Small intestine (tissue), 7 donors: ENCODE measurements at regions not wholly inside any gene's neighbourhood (a gene's known extent, or its start where the extent isn't known, plus 50 kb on each side); places are given as distances from the start of the nearest gene placed in this dataset.

Experiments
- DNase-seq, 2 donors: peaks; one replicate each; pipeline versions ENCODE4 v3.0.0 to v3.0.0-alpha.2; 2013
- FAIRE-seq: peaks from 2 replicates; lab custom pipeline; 2012; peaks lifted over from hg19 to GRCh38; lab: Jason Lieb, UNC
- H3K27ac ChIP-seq, 3 donors: one replicate each; pipeline ENCODE4 v1.5.1; 2013; ENCODE audit warnings: low read length in 2 of 3, mild to moderate bottlenecking in 2 of 3, control low read depth in 1 of 3, inconsistent platforms in 1 of 3, low read depth in 1 of 3, moderate library complexity in 1 of 3
- H3K27me3 ChIP-seq, 3 donors: one replicate each; pipeline ENCODE4 v1.6.1; 2013; ENCODE audit warnings: low read length in 3 of 3, inconsistent platforms in 1 of 3; ENCODE audit not compliant: control insufficient read depth in 3 of 3, insufficient read depth in 3 of 3
- H3K36me3 ChIP-seq, 3 donors: one replicate each; pipeline ENCODE4 v1.6.1; 2013; ENCODE audit warnings: low read length in 3 of 3, inconsistent platforms in 1 of 3, low read depth in 1 of 3, mild to moderate bottlenecking in 1 of 3, moderate library complexity in 1 of 3; ENCODE audit not compliant: control insufficient read depth in 3 of 3, insufficient read depth in 2 of 3
- H3K4me1 ChIP-seq, 3 donors: one replicate each; pipeline ENCODE4 v1.6.1; 2013; ENCODE audit warnings: low read length in 2 of 3, inconsistent platforms in 1 of 3, low read depth in 1 of 3, mild to moderate bottlenecking in 1 of 3, moderate library complexity in 1 of 3; ENCODE audit not compliant: control insufficient read depth in 3 of 3, insufficient read depth in 2 of 3
- H3K4me3 ChIP-seq, 3 donors: one replicate each; pipeline ENCODE4 v1.5.1; 2013; ENCODE audit warnings: low read length in 3 of 3, control low read depth in 1 of 3, inconsistent platforms in 1 of 3, low read depth in 1 of 3, mild to moderate bottlenecking in 1 of 3, moderate library complexity in 1 of 3
- H3K9me3 ChIP-seq, 2 donors: one replicate each; pipeline ENCODE4 v1.6.1; 2013; ENCODE audit warnings: low read depth in 1 of 2, low read length in 1 of 2; ENCODE audit not compliant: control insufficient read depth in 2 of 2, insufficient read depth in 1 of 2
- WGBS, 3 donors: extraction: QIAGEN DNeasy Blood & Tissue Kit; methylation state at CpG; one replicate each; pipeline ENCODE4 v1.1.7; 2013; 5-methylcytosine and 5-hydroxymethylcytosine counted together
- donor health status: healthy with polysubstance abuse.
- donor health status: control.
- donor health status: control.
- donor health status: Bipolar disorder and iron deficiency.
- donor health status: healthy.

- Histone ChIP-seq H3K27me3 (no peaks in the 10 kb centered on the region), H3K36me3 (no peaks in the 10 kb centered on the region), H3K27ac (no peak overlapping the region), H3K4me1 (no peaks in the 10 kb centered on the region), H3K9me3 (no peaks in the 10 kb centered on the region), H3K4me3 (no peak overlapping the region)
- FAIRE-seq (no peak), DNase-seq (no peak)
- 74 to 86% (median 85%) methylated on average over 4 of the region's 4 CpGs for WGBS, 3 donors
Observed at GRCh38 chr9:106304401-106304920, 558.5 kb upstream of the ZNF462 start.

DNA sequence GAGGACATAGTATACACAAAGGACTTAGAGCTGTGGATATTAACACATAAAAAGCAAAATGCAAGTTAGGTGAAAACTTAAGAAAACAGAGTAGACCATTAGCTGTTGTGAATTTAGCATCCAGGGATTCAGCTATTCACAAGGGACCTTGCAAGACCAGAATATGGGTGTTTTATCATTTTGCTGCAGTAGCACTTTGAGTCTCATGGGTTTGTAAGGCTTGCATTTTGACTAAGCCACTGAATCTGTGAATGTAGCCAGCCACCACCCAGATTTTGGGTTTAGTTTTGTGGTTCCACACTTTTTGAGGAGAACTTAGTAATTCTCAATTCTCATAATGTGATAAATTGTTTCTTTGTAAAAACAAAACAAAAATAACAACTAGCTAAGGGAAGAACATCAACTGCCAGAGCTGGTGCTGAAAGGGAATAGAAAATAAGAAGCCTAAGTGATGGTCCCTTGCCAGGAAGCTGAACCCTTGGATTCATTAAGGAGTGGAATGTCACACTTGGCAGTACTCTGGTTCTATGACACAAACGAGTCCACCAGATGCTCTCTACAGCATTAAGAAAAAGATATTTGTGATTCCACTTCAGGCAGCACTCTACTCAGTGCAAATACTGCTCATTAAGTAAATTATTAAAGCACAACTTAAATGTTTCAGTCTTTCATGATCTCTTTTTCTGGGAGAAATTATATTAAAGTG, 557.4 kb upstream of the ZNF462 start:
- 14 to 40% (median 24%) methylated on average over 1 of the region's 1 CpG for WGBS, 3 donors
- Histone ChIP-seq H3K4me1 (no peaks in the 10 kb centered on the region), H3K9me3 (no peaks in the 10 kb centered on the region), H3K27me3 (no peaks in the 10 kb centered on the region), H3K36me3 (no peaks in the 10 kb centered on the region), H3K27ac (no peak overlapping the region), H3K4me3 (no peak overlapping the region)
- DNase-seq (no peak), FAIRE-seq (no peak)

- Histone ChIP-seq H3K27ac (no peak overlapping the region), H3K27me3 (no peaks in the 10 kb centered on the region), H3K4me1 (no peaks in the 10 kb centered on the region), H3K36me3 (no peaks in the 10 kb centered on the region), H3K4me3 (no peak overlapping the region), H3K9me3 (no peaks in the 10 kb centered on the region)
- DNase-seq (no peak), FAIRE-seq (no peak)
Observed at GRCh38 chr9:106307670-106308069, 555.3 kb upstream of the ZNF462 start.

- H3K36me3 ChIP-seq, result no peaks in the 10 kb centered on the region
- no peak overlapping the region for H3K4me3 ChIP-seq
- no peaks in the 10 kb centered on the region for H3K27me3 ChIP-seq
- FAIRE-seq (no peak), DNase-seq (no peak)
- H3K27ac ChIP-seq, result no peak overlapping the region
- 83 to 100% (median 88%) methylated on average over 1 of the region's 1 CpG for WGBS, 3 donors
- H3K9me3 ChIP-seq, result no peaks in the 10 kb centered on the region
- no peaks in the 10 kb centered on the region for H3K4me1 ChIP-seq
Observed at GRCh38 chr9:106309925-106310324, 553.0 kb upstream of the ZNF462 start.

GRCh38 chr9:106310782-106311181, 552.2 kb upstream of the ZNF462 start:
- FAIRE-seq, result no peak
- H3K9me3 ChIP-seq, result no peaks in the 10 kb centered on the region
- no peak for DNase-seq
- WGBS, 3 donors, result 46 to 60% (median 54%) methylated on average over 1 of the region's 1 CpG
- H3K4me3 ChIP-seq, result no peak overlapping the region
- H3K27me3 ChIP-seq, result no peaks in the 10 kb centered on the region
- no peaks in the 10 kb centered on the region for H3K36me3 ChIP-seq
- no peak overlapping the region for H3K27ac ChIP-seq
- H3K4me1 ChIP-seq, result no peaks in the 10 kb centered on the region

DNA sequence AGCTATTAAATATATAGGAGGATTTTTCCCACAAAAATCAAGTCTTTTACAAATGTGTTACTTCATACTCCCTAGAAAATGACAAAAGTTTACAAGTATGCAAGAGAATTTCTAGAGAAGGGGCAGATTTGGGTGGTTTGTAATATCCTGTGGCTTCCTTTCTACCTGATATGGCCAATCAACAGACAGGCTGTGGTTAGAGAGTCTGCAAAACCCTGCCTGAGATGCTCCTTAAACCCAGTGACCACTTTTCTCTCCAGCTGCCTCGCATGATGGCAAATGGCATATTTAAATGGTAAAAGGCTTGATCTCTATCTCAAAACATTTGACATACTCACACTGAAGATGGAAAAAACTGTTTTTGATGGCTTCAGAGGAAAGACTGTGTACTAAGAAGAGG, 550.1 kb upstream of the ZNF462 start:
- no peaks in the 10 kb centered on the region for H3K4me1 ChIP-seq
- FAIRE-seq (no peak), DNase-seq (no peak)
- no peaks in the 10 kb centered on the region for H3K9me3 ChIP-seq
- no peak overlapping the region for H3K27ac ChIP-seq
- WGBS, 3 donors, result 67 to 86% (median 84%) methylated on average over 1 of the region's 1 CpG
- no peaks in the 10 kb centered on the region for H3K36me3 ChIP-seq
- H3K4me3 ChIP-seq, result no peak overlapping the region
- H3K27me3 ChIP-seq, result no peaks in the 10 kb centered on the region

- Histone ChIP-seq H3K36me3 (no peaks in the 10 kb centered on the region), H3K4me1 (no peaks in the 10 kb centered on the region), H3K27me3 (no peaks in the 10 kb centered on the region), H3K9me3 (no peaks in the 10 kb centered on the region), H3K4me3 (no peak overlapping the region), H3K27ac (no peak overlapping the region)
- DNase-seq (no peak), FAIRE-seq (no peak)
- 81 to 84% (median 81%) methylated on average over 1 of the region's 1 CpG for WGBS, 3 donors
Observed at GRCh38 chr9:106314476-106314875, 548.5 kb upstream of the ZNF462 start.

- no peaks in the 10 kb centered on the region for H3K4me1 ChIP-seq
- H3K9me3 ChIP-seq, result no peaks in the 10 kb centered on the region
- H3K4me3 ChIP-seq, result no peak overlapping the region
- DNase-seq (no peak), FAIRE-seq (no peak)
- no peaks in the 10 kb centered on the region for H3K36me3 ChIP-seq
- 27 to 46% (median 39%) methylated on average over 5 of the region's 5 CpGs for whole genome bisulfite sequencing, 3 donors
- no peaks in the 10 kb centered on the region for H3K27me3 ChIP-seq
- no peak overlapping the region for H3K27ac ChIP-seq
Observed at GRCh38 chr9:106321394-106322180, 541.4 kb upstream of the ZNF462 start.
